Esophagus muscularis mucosa (tissue), 3 donors: ENCODE measurements at regions not wholly inside any gene's neighbourhood (a gene's known extent, or its start where the extent isn't known, plus 50 kb on each side); places are given as distances from the start of the nearest gene placed in this dataset.

Experiments
- CTCF ChIP-seq, 3 experiments: fragments of 200-600 bp in 2 of 3; fragments of 450-650 bp in 1 of 3; sonication (generic) in 2 of 3; IDR thresholded peaks; one replicate each; pipeline ENCODE4 v1.5.1; 2017 to 2019; ENCODE audit warnings: antibody characterized with exemption in 3 of 3, mild to moderate bottlenecking in 2 of 3, moderate library complexity in 1 of 3
- POLR2AphosphoS5 ChIP-seq, 2 donors: sonication (generic); formaldehyde crosslinking; IDR thresholded peaks; one replicate each; pipeline ENCODE4 v1.6.1; 2017; ENCODE audit warnings: antibody characterized with exemption in 2 of 2

- TF ChIP-seq CTCF (IDR thresholded peaks at IDR 0.05) (no peak), POLR2AphosphoS5 (IDR thresholded peaks at IDR 0.05) (no peak)
These were observed 1146.9 kb upstream of the GJE1 start for GRCh38 chr6:140985679-140986275.
